HCT116 (cell line): ENCODE measurements at regions not wholly inside any gene's neighbourhood (a gene's known extent, or its start where the extent isn't known, plus 50 kb on each side); places are given as distances from the start of the nearest gene placed in this dataset.

ENCODE experiments used
- ATAC-seq: fragments of 200-7000 bp; cut with Tn5 transposase; 2 replicates; pipeline ENCODE4 v1.9.1; 2020; ENCODE audit warnings: mild to moderate bottlenecking, moderate library complexity
- BruUV-seq: library from RNA; stranded (reverse); fragments of 400-500 nt; replicated peaks from 2 replicates; lab custom pipeline; 2021; lab: Mats Ljungman, UMichigan
- CTCF ChIA-PET: fragments of 300-600 bp; sonication (Branson Sonifier 250); formaldehyde crosslinking; loops from one replicate; lab custom pipeline; 2021; ENCODE audit warnings: antibody characterized with exemption; lab: Charles Lee
- POLR2A ChIA-PET: fragments of 300-600, 350-600 bp; sonication (Branson Sonifier 250); formaldehyde crosslinking; loops from one replicate; lab custom pipeline; 2021; ENCODE audit warnings: antibody characterized with exemption; lab: Charles Lee
- RAD21 ChIA-PET, 2 experiments: fragments of 300-600 bp; sonication (Branson Sonifier 250); formaldehyde crosslinking; loops; one replicate each; lab custom pipeline; 2023; ENCODE audit warnings: low total read pairs in 2 of 2; ENCODE audit not compliant: uncharacterized antibody in 2 of 2, unreplicated experiment in 2 of 2, low non-redundant PET in 1 of 2; lab: Charles Lee
- DNase-seq: peaks from one replicate; pipeline ENCODE4 v3.0.0-alpha.2; 2010; ENCODE audit warnings: low read depth, low spot score
- H2AFZ ChIP-seq: fragments of 200-600 bp; shearing (Covaris generic), sonication (generic); 2 replicates; pipeline ENCODE4 v1.6.1; 2017; ENCODE audit warnings: low read depth, mixed run types, mixed read lengths, antibody characterized with exemption, low read length; ENCODE audit not compliant: poor library complexity, severe bottlenecking
- H3K27ac ChIP-seq: 2 replicates; pipeline ENCODE4 v1.5.1; 2012; ENCODE audit warnings: low read depth, low read length
- H3K27me3 ChIP-seq: fragments of 200-600 bp; sonication (generic); 2 replicates; pipeline ENCODE4 v1.6.1; 2016; ENCODE audit warnings: mixed run types, low read length, mixed read lengths; ENCODE audit not compliant: insufficient read depth
- H3K36me3 ChIP-seq, 2 experiments: fragments of 200-500 bp in 1 of 2; fragments of 200-600 bp in 1 of 2; sonication (Bioruptor generic) in 1 of 2; sonication (generic) in 1 of 2; 2 replicates each; pipeline versions ENCODE4 v1.5.1 to v1.6.1; 2014 to 2016; ENCODE audit warnings: low read length in 2 of 2, inconsistent platforms in 1 of 2, mixed read lengths in 1 of 2, mixed run types in 1 of 2; ENCODE audit not compliant: insufficient read depth in 2 of 2, control insufficient read depth in 1 of 2
- H3K4me1 ChIP-seq, 2 experiments: fragments of 200-600 bp in 1 of 2; sonication (generic) in 1 of 2; 2 replicates each; pipeline versions ENCODE4 v1.5.1 to v1.6.1; 2012 to 2017; ENCODE audit warnings: low read length in 2 of 2, inconsistent platforms in 1 of 2, mild to moderate bottlenecking in 1 of 2, mixed read lengths in 1 of 2, mixed run types in 1 of 2, moderate library complexity in 1 of 2; ENCODE audit not compliant: insufficient read depth in 2 of 2, control insufficient read depth in 1 of 2
- H3K4me2 ChIP-seq: fragments of 200-600 bp; sonication (generic); 2 replicates; pipeline ENCODE4 v1.6.1; 2017; ENCODE audit warnings: mixed run types, low read length, mixed read lengths
- H3K4me3 ChIP-seq, 2 experiments: fragments of 200-600 bp in 1 of 2; sonication (generic) in 1 of 2; replicated peaks in 1 of 2; 2 replicates each; pipeline ENCODE4 v1.5.1; 2011 to 2016; ENCODE audit warnings: low read length in 2 of 2, control low read depth in 1 of 2, low read depth in 1 of 2, mild to moderate bottlenecking in 1 of 2, mixed read lengths in 1 of 2, mixed run types in 1 of 2
- H3K79me2 ChIP-seq: fragments of 200-600 bp; sonication (generic); 2 replicates; pipeline ENCODE4 v1.6.1; 2017; ENCODE audit warnings: mild to moderate bottlenecking, mixed run types, low read length, moderate library complexity, mixed read lengths; ENCODE audit not compliant: insufficient read depth
- H3K9ac ChIP-seq: fragments of 200-600 bp; sonication (generic); 2 replicates; pipeline ENCODE4 v1.6.1; 2016; ENCODE audit warnings: low read length, mixed read lengths
- H3K9me2 ChIP-seq: fragments of 200-600 bp; sonication (generic), shearing (Covaris generic); 2 replicates; pipeline ENCODE4 v1.6.1; 2017; ENCODE audit warnings: mixed run types, mild to moderate bottlenecking, moderate library complexity; ENCODE audit not compliant: insufficient read depth
- H3K9me3 ChIP-seq, 2 experiments: fragments of 200-500 bp in 1 of 2; fragments of 200-600 bp in 1 of 2; sonication (Bioruptor generic) in 1 of 2; sonication (generic) in 1 of 2; 2 replicates each; pipeline ENCODE4 v1.6.1; 2014 to 2017; ENCODE audit warnings: low read length in 2 of 2, mixed read lengths in 2 of 2, inconsistent platforms in 1 of 2, low read depth in 1 of 2, mild to moderate bottlenecking in 1 of 2, mixed run types in 1 of 2, moderate library complexity in 1 of 2; ENCODE audit not compliant: control insufficient read depth in 1 of 2, insufficient read depth in 1 of 2
- H4K20me1 ChIP-seq: fragments of 200-600 bp; sonication (generic), shearing (Covaris generic); 2 replicates; pipeline ENCODE4 v1.6.1; 2017; ENCODE audit warnings: mixed run types, mild to moderate bottlenecking, moderate library complexity; ENCODE audit not compliant: insufficient read depth
- EGR1 ChIP-seq: IDR thresholded peaks from 2 replicates; pipeline ENCODE4 v1.6.1; 2012; ENCODE audit warnings: low read depth
- ELF1 ChIP-seq: IDR thresholded peaks from 2 replicates; pipeline ENCODE4 v1.6.1; 2012; ENCODE audit warnings: low read depth, borderline replicate concordance
- RAD21 ChIP-seq: IDR thresholded peaks from 2 replicates; pipeline ENCODE4 v1.6.1; 2012; ENCODE audit warnings: low read depth, mild to moderate bottlenecking
- REST ChIP-seq: IDR thresholded peaks from 2 replicates; pipeline ENCODE4 v1.6.1; 2012; ENCODE audit warnings: low read depth
- TCF7L2 ChIP-seq: IDR thresholded peaks from 2 replicates; pipeline ENCODE4 v1.7.0; 2011; ENCODE audit warnings: borderline replicate concordance, inconsistent platforms; ENCODE audit not compliant: insufficient read depth, insufficient read length; ENCODE audit errors: extremely low read depth
- intact Hi-C: fragments of 100-400 bp; cut with micrococcal nuclease; formaldehyde crosslinking; loops from 2 replicates; pipeline ENCODE4 v1.10.0; 2022
- TF ChIP-seq, protein P1 (sequence below), 3 experiments: fragments of 200-600 bp in 1 of 3; sonication (generic) in 1 of 3; IDR thresholded peaks in 2 of 3; conservative IDR thresholded peaks in 1 of 3; 2 replicates each; pipeline ENCODE4 v1.5.1; 2012 to 2017; ENCODE audit warnings: low read depth in 2 of 3, low read length in 2 of 3, antibody characterized with exemption in 1 of 3, borderline replicate concordance in 1 of 3, control low read depth in 1 of 3, mild to moderate bottlenecking in 1 of 3, mixed read lengths in 1 of 3, mixed run types in 1 of 3, moderate library complexity in 1 of 3; ENCODE audit not compliant: insufficient read depth in 1 of 3
- TF ChIP-seq, protein P2 (sequence below): IDR thresholded peaks from 2 replicates; pipeline ENCODE4 v1.6.1; 2012

DNA sequence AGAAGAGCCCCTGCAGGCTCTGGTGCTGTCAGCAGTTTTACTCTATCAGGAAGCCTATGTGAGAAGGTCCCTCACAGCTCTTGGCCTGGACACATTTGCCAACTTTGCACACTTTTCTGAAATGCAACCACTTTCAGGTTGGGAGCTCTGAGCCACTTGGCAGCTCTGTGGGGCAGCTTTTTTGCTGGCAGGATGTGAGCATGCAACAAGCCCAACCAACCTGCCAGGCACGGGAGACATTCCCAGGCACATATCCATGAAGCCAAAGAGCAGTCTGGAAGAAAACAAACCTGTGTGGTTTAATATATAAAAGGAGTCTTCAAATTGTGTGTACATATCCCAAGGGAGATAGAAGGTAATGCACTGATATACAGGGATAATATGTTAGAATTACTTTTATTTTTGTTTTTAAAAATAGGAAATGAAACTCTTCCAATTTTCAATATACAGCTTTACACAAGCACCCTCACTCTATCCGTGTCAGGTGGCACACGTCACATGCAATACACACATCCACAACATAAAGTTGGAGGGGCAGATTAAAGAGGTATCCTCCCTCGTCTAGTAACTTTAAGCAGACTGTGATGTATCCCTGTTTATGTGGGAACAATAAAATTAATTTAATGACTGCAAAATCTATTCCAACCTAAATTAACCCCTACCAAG, 57.4 kb upstream of the COX10 start:
- TF ChIP-seq EGR1, result no peak
- TF ChIP-seq TCF7L2, result no peak
- TF ChIP-seq, protein P1, sequence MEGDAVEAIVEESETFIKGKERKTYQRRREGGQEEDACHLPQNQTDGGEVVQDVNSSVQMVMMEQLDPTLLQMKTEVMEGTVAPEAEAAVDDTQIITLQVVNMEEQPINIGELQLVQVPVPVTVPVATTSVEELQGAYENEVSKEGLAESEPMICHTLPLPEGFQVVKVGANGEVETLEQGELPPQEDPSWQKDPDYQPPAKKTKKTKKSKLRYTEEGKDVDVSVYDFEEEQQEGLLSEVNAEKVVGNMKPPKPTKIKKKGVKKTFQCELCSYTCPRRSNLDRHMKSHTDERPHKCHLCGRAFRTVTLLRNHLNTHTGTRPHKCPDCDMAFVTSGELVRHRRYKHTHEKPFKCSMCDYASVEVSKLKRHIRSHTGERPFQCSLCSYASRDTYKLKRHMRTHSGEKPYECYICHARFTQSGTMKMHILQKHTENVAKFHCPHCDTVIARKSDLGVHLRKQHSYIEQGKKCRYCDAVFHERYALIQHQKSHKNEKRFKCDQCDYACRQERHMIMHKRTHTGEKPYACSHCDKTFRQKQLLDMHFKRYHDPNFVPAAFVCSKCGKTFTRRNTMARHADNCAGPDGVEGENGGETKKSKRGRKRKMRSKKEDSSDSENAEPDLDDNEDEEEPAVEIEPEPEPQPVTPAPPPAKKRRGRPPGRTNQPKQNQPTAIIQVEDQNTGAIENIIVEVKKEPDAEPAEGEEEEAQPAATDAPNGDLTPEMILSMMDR (IDR thresholded peaks at IDR 0.05 in 2 of 3, conservative IDR thresholded peaks at IDR 0.05 in 1 of 3; ENCODE audit: borderline replicate concordance in 1 of 3, insufficient read depth in 1 of 3, low read depth in 2 of 3, low read length in 2 of 3), result no peak
- TF ChIP-seq ELF1, result no peak
- no peak for TF ChIP-seq REST
- TF ChIP-seq, protein P2, sequence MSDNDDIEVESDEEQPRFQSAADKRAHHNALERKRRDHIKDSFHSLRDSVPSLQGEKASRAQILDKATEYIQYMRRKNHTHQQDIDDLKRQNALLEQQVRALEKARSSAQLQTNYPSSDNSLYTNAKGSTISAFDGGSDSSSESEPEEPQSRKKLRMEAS, result no peak
- no peak for TF ChIP-seq RAD21
- DNase-seq, result no peak
- Histone ChIP-seq H3K27me3 (peaks cover 12% of the 10 kb centered on the region), H3K27ac (no peak overlapping the region), H3K36me3 (no peaks in the 10 kb centered on the region), H2AFZ (no peak overlapping the region), H3K9ac (no peak overlapping the region), H3K4me1 (no peaks in the 10 kb centered on the region), H3K79me2 (no peaks in the 10 kb centered on the region), H3K4me3 (no peak overlapping the region), H3K4me2 (no peak overlapping the region), H3K9me3 (no peaks in the 10 kb centered on the region), H4K20me1 (no peaks in the 10 kb centered on the region), H3K9me2 (no peaks in the 10 kb centered on the region)
- ChIA-PET CTCF (no interaction called here), POLR2A (no interaction called here), RAD21 (no interaction called here)
- BruUV-seq, result no TSS peak
- intact Hi-C loops, result no loop called here
- ATAC-seq, result no peak
